Calu3 (cell line): ENCODE measurements at regions not wholly inside any gene's neighbourhood (a gene's known extent, or its start where the extent isn't known, plus 50 kb on each side); places are given as distances from the start of the nearest gene placed in this dataset.

ENCODE experiments used
- BruUV-seq: library from RNA; stranded (reverse); fragments of 400-500 nt; replicated peaks from 2 replicates; lab custom pipeline; 2021; lab: Mats Ljungman, UMichigan
- CTCF ChIA-PET: fragments of 300-600 bp; sonication (Branson Sonifier 250); formaldehyde crosslinking; loops from one replicate; lab custom pipeline; 2022; ENCODE audit warnings: antibody characterized with exemption; lab: Charles Lee
- DNase-seq: peaks from one replicate; pipeline ENCODE4 v3.0.0; 2022
- H3K27ac Mint-ChIP-seq: one replicate; pipeline ENCODE4 v1.8.0; 2022; ENCODE audit warnings: mixed read lengths; ENCODE audit not compliant: unreplicated experiment
- H3K27me3 Mint-ChIP-seq: one replicate; pipeline ENCODE4 v1.8.0; 2022; ENCODE audit warnings: mixed read lengths; ENCODE audit not compliant: unreplicated experiment
- H3K36me3 Mint-ChIP-seq: one replicate; pipeline ENCODE4 v1.8.0; 2022; ENCODE audit warnings: mild to moderate bottlenecking, moderate library complexity, mixed read lengths; ENCODE audit not compliant: insufficient read depth, unreplicated experiment
- H3K4me1 Mint-ChIP-seq: one replicate; pipeline ENCODE4 v1.8.0; 2022; ENCODE audit warnings: mild to moderate bottlenecking, low read depth, mixed read lengths; ENCODE audit not compliant: unreplicated experiment
- H3K4me3 Mint-ChIP-seq: one replicate; pipeline ENCODE4 v1.8.0; 2022; ENCODE audit warnings: mild to moderate bottlenecking, low read depth, moderate library complexity, mixed read lengths; ENCODE audit not compliant: unreplicated experiment
- H3K9me3 Mint-ChIP-seq: one replicate; pipeline ENCODE4 v1.8.0; 2022; ENCODE audit warnings: low read depth, mixed read lengths; ENCODE audit not compliant: unreplicated experiment
- CTCF ChIP-seq: fragments of 200-600 bp; IDR thresholded peaks from one replicate; pipeline ENCODE4 v1.8.0; 2022; ENCODE audit warnings: antibody characterized with exemption; ENCODE audit not compliant: unreplicated experiment
- intact Hi-C: fragments of 100-400 bp; cut with micrococcal nuclease; formaldehyde crosslinking; loops from one replicate; pipeline ENCODE4 v1.10.0; 2022; ENCODE audit not compliant: unreplicated experiment

GRCh38 chr6:78500299-78501089, 366.9 kb upstream of the IRAK1BP1 start:
- Mint-ChIP-seq H3K4me1 (peaks cover 8% of the 10 kb centered on the region), H3K27ac (no peak overlapping the region), H3K9me3 (peaks cover 5% of the 10 kb centered on the region), H3K4me3 (no peak overlapping the region), H3K27me3 (no peaks in the 10 kb centered on the region), H3K36me3 (no peaks in the 10 kb centered on the region)
- intact Hi-C loops, result no loop called here
- CTCF ChIA-PET, result no interaction called here
- no TSS peak for BruUV-seq
- no peak for DNase-seq
- TF ChIP-seq CTCF, result no peak

GRCh38 chr6:78502386-78502887, 364.9 kb upstream of the IRAK1BP1 start:
- H3K4me1 Mint-ChIP-seq, result peaks cover 8% of the 10 kb centered on the region
- no peak overlapping the region for H3K4me3 Mint-ChIP-seq
- no peak for DNase-seq
- H3K27me3 Mint-ChIP-seq, result no peaks in the 10 kb centered on the region
- H3K27ac Mint-ChIP-seq, result no peak overlapping the region
- no TSS peak for BruUV-seq
- no peaks in the 10 kb centered on the region for H3K36me3 Mint-ChIP-seq
- intact Hi-C loops, result no loop called here
- H3K9me3 Mint-ChIP-seq, result peaks cover 5% of the 10 kb centered on the region
- no peak for TF ChIP-seq CTCF
- CTCF ChIA-PET, result no interaction called here

- Mint-ChIP-seq H3K36me3 (no peaks in the 10 kb centered on the region), H3K4me1 (peaks cover 8% of the 10 kb centered on the region), H3K9me3 (peaks cover 14% of the 10 kb centered on the region), H3K4me3 (no peak overlapping the region), H3K27me3 (no peaks in the 10 kb centered on the region), H3K27ac (no peak overlapping the region)
- no TSS peak for BruUV-seq
- intact Hi-C loops, result no loop called here
- no peak for DNase-seq
- CTCF ChIA-PET, result no interaction called here
- TF ChIP-seq CTCF, result no peak
Measured at GRCh38 chr6:78505178-78505577, 362.2 kb upstream of the IRAK1BP1 start.

- DNase-seq, result no peak
- H3K27ac Mint-ChIP-seq, result no peak overlapping the region
- intact Hi-C loops, result no loop called here
- H3K27me3 Mint-ChIP-seq, result no peaks in the 10 kb centered on the region
- no peak for TF ChIP-seq CTCF
- H3K4me3 Mint-ChIP-seq, result no peak overlapping the region
- CTCF ChIA-PET, result interaction anchor here (1.3 kb wide), 1 partner anchor 13 kb away, joined by 3 read pairs; no protein-coding TSS in a partner anchor
- H3K4me1 Mint-ChIP-seq, result no peaks in the 10 kb centered on the region
- peaks cover 9% of the 10 kb centered on the region for H3K9me3 Mint-ChIP-seq
- BruUV-seq, result no TSS peak
- H3K36me3 Mint-ChIP-seq, result no peaks in the 10 kb centered on the region
Measured at GRCh38 chr6:78511009-78511408, 356.3 kb upstream of the IRAK1BP1 start.
